Heart left ventricle (tissue), 16 donors: ENCODE measurements at regions not wholly inside any gene's neighbourhood (a gene's known extent, or its start where the extent isn't known, plus 50 kb on each side); places are given as distances from the start of the nearest gene placed in this dataset.

ENCODE experiments used
- ATAC-seq, 4 donors: fragments of 200-7000 bp; cut with Tn5 transposase; one replicate each; pipeline ENCODE4 v1.9.1; 2020 to 2022; ENCODE audit warnings: moderate library complexity in 4 of 4, mild to moderate bottlenecking in 3 of 4, moderate number of reproducible peaks in 1 of 4
- DNase-seq, 5 donors: peaks; one replicate each; pipeline ENCODE4 v3.0.0-alpha.2; 2020
- H3K27ac ChIP-seq, 12 donors: fragments of 200-600 bp; sonication (generic) in 4 of 12; one replicate each; pipeline versions ENCODE4 v1.5.0 to v1.8.0; 2016 to 2022; ENCODE audit warnings: mild to moderate bottlenecking in 2 of 12
- H3K27me3 ChIP-seq, 9 donors: fragments of 200-600 bp; sonication (generic) in 2 of 9; one replicate each; pipeline versions ENCODE4 v1.5.1 to v1.8.0; 2016 to 2022; ENCODE audit warnings: mild to moderate bottlenecking in 3 of 9
- H3K36me3 ChIP-seq, 9 donors: fragments of 200-600 bp; sonication (generic) in 2 of 9; one replicate each; pipeline versions ENCODE4 v1.5.0 to v1.8.0; 2018 to 2022; ENCODE audit warnings: mild to moderate bottlenecking in 2 of 9
- H3K4me1 ChIP-seq, 12 donors: fragments of 200-600 bp; sonication (generic) in 4 of 12; one replicate each; pipeline versions ENCODE4 v1.5.0 to v1.8.0; 2016 to 2022; ENCODE audit warnings: mild to moderate bottlenecking in 3 of 12
- H3K4me3 ChIP-seq, 12 donors: fragments of 200-600 bp; sonication (generic) in 4 of 12; one replicate each; pipeline versions ENCODE4 v1.5.0 to v1.8.0; 2017 to 2022; ENCODE audit warnings: mild to moderate bottlenecking in 9 of 12, moderate library complexity in 4 of 12
- H3K9me3 ChIP-seq, 12 donors: fragments of 200-600 bp; sonication (generic) in 4 of 12; one replicate each; pipeline versions ENCODE4 v1.5.0 to v1.8.0; 2016 to 2022; ENCODE audit warnings: mild to moderate bottlenecking in 1 of 12
- POLR2A ChIP-seq, 2 donors: fragments of 450-650 bp; IDR thresholded peaks; one replicate each; pipeline ENCODE4 v1.6.1; 2017; ENCODE audit warnings: antibody characterized with exemption in 2 of 2, mild to moderate bottlenecking in 2 of 2, moderate library complexity in 2 of 2
- WGBS, 4 donors: extraction: QIAGEN DNeasy Blood & Tissue Kit in 2 of 4; methylation state at CpG; one replicate each; pipeline versions ENCODE4 v1.1.5 to v1.1.7; 2013 to 2018; 5-methylcytosine and 5-hydroxymethylcytosine counted together
- intact Hi-C, 10 donors: fragments of 100-400 bp; cut with DNase I; formaldehyde crosslinking; loops; one replicate each; pipeline versions ENCODE4 v1.11.1 to v1.14.2; 2022
- TF ChIP-seq, protein P1 (sequence below), 12 donors: fragments of 200-600 bp; sonication (generic) in 4 of 12; IDR thresholded peaks; one replicate each; pipeline versions ENCODE4 v1.5.0 to v1.8.0; 2018 to 2022; ENCODE audit warnings: antibody characterized with exemption in 12 of 12, mild to moderate bottlenecking in 5 of 12
- donor health status: ischemic (EF 13 %, LVEDD 7.1; RV severe dilation, severe dysfunction).
- donor health status: healthy with polysubstance abuse.
- donor health status: DM: no; HTN: yes; CAD: no.
- donor health status: DM: no; HTN: no; CAD: no.
- donor health status: ischemic (EF 25% LVEDD 6.9; RV normal size, moderate dysfunction).
- donor health status: ischemic (EF 25% LVEDD 5.7; RV mildly dilated, moderate dysfunction).
- donor health status: healthy.
- donor health status: DM: yes; HTN: yes; CAD: no.
- donor health status: ischemic (EF 35%, LVEDD 5.7; RV mildly dilated, moderate dysfunction).
- donor health status: nonischemic (EF 11% LVEDD 7.7; RV severe dilation, severe dysfunction).
- donor health status: DM: yes; HTN: yes; CAD: no.
- donor health status: PGD.
- donor health status: ischemic (EF 29% LVEDD 5.4; RV normal size, mild dysfunction).
- donor health status: nonischemic (EF 23%, LVEDD 6.1; RV moderate dilation, normal function).

DNA sequence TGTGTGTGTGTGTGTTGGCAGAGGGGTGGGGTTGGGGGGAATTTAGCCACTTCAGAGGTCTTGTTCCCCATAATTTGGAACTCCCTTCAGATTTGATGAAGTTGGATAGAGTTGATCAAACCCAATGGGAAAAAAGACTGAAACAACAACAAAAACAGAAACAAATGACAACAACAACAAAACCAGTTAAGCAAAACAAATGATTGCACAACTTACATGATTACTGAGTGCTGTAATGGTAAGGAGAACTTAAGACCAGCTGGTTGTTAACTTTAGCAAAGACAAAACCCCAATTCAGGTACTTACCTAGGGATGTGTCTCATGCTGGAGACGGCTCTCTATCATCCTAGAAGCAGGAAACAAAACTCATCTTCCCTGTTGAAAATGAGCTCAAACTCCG lies 107.8 kb upstream of the DDHD1 start:
- Histone ChIP-seq H3K9me3 (peaks cover 0 to 41% (median 2%) of the 10 kb centered on the region in 12 donors), H3K27ac (no peak overlapping the region), H3K27me3 (no peaks in the 10 kb centered on the region), H3K36me3 (no peaks in the 10 kb centered on the region), H3K4me3 (no peak overlapping the region), H3K4me1 (no peaks in the 10 kb centered on the region)
- intact Hi-C loops = no loop called here
- ATAC-seq = no peak
- no peak for DNase-seq
- WGBS, 4 donors = 76 to 86% (median 84%) methylated on average over 2 of the region's 2 CpGs
- no peak for TF ChIP-seq POLR2A (IDR thresholded peaks at IDR 0.05)
- TF ChIP-seq, protein P1, sequence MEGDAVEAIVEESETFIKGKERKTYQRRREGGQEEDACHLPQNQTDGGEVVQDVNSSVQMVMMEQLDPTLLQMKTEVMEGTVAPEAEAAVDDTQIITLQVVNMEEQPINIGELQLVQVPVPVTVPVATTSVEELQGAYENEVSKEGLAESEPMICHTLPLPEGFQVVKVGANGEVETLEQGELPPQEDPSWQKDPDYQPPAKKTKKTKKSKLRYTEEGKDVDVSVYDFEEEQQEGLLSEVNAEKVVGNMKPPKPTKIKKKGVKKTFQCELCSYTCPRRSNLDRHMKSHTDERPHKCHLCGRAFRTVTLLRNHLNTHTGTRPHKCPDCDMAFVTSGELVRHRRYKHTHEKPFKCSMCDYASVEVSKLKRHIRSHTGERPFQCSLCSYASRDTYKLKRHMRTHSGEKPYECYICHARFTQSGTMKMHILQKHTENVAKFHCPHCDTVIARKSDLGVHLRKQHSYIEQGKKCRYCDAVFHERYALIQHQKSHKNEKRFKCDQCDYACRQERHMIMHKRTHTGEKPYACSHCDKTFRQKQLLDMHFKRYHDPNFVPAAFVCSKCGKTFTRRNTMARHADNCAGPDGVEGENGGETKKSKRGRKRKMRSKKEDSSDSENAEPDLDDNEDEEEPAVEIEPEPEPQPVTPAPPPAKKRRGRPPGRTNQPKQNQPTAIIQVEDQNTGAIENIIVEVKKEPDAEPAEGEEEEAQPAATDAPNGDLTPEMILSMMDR (IDR thresholded peaks at IDR 0.05) = no peak

DNA sequence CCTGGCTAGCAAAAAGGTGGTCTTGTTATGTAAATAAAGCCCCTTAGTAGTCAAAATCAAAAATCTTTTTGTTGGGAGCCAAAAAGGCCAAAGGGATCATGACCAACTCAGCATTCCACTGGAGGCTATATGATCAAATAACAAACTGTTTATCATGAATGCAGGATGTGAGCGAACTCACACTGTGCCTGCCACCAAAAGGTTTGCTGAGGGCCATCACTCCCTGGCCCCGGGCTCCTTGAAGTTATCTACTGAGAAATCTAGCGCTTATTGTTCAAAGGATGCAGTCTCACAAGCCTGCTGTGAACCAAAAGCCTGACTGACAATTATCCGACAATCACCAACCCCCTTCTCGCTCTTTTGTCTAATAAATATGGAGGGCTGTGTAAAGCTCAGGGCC lies 107.2 kb upstream of the DDHD1 start:
- Histone ChIP-seq H3K9me3 (peaks cover 0 to 48% (median 7%) of the 10 kb centered on the region in 12 donors), H3K27me3 (no peaks in the 10 kb centered on the region), H3K4me1 (no peaks in the 10 kb centered on the region), H3K36me3 (no peaks in the 10 kb centered on the region), H3K27ac (no peak overlapping the region), H3K4me3 (no peak overlapping the region)
- WGBS, 4 donors = 63 to 80% (median 70%) methylated on average over 5 of the region's 5 CpGs
- TF ChIP-seq POLR2A (IDR thresholded peaks at IDR 0.05) = no peak
- TF ChIP-seq, protein P1 (IDR thresholded peaks at IDR 0.05) = no peak
- DNase-seq (no peak), ATAC-seq (no peak)
- intact Hi-C loops = no loop called here

DNA sequence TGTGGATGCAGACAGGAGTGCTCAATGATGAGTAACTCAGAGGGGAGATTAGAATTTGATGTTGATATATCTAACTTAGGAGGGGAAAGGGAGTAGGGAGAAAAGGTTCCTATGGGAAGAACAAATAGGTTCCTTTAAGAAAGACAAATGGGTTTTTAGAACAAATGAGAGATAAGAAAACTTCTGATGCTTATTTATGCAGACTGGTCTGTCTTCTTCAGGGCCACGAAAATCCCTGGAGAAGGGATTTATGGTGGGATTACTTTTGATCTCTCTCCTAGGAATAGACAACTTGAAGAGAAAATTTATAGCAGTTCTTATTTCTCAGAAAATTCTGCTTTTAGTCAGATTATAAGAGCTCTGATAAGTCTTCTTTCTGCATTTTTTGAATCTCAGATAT lies 99.0 kb upstream of the DDHD1 start:
- H3K27me3 ChIP-seq = no peaks in the 10 kb centered on the region
- H3K4me3 ChIP-seq = no peak overlapping the region
- no peak for TF ChIP-seq POLR2A (IDR thresholded peaks at IDR 0.05)
- TF ChIP-seq, protein P1 (IDR thresholded peaks at IDR 0.05) = no peak
- ATAC-seq (no peak), DNase-seq (no peak)
- peaks cover 0 to 17% (median 5%) of the 10 kb centered on the region in 12 donors for H3K9me3 ChIP-seq
- WGBS, 4 donors = 78 to 89% (median 79%) methylated on average over 1 of the region's 1 CpG
- intact Hi-C loops = no loop called here
- H3K27ac ChIP-seq = no peak overlapping the region
- H3K36me3 ChIP-seq = no peaks in the 10 kb centered on the region
- H3K4me1 ChIP-seq = peaks cover 0 to 8% (median 0%) of the 10 kb centered on the region in 12 donors

DNA sequence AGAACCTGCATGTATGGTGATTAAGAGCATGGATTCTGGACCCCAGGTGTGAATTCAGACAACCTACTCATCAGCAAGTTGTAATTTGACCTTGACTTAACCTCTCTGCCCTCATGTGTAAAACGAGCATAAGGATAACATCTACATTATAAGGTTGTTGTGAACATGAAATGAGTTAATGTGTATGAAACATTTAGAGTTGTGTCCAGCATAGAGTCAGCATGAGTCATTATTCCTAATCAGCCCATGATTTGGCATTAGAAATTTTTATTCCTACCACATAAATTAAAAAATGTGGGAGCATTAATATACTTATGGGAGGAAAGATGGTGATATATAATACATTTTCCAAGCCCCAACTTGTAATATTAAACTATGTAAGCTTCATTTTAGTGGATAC lies 95.9 kb upstream of the DDHD1 start:
- no peak for TF ChIP-seq POLR2A (IDR thresholded peaks at IDR 0.05)
- TF ChIP-seq, protein P1 (IDR thresholded peaks at IDR 0.05) = no peak
- H3K9me3 ChIP-seq = no peaks in the 10 kb centered on the region
- no peaks in the 10 kb centered on the region for H3K27me3 ChIP-seq
- H3K4me3 ChIP-seq = no peak overlapping the region
- WGBS, 4 donors = 28 to 43% (median 35%) methylated on average over 1 of the region's 1 CpG
- H3K36me3 ChIP-seq = no peaks in the 10 kb centered on the region
- no peak overlapping the region for H3K27ac ChIP-seq
- DNase-seq (no peak), ATAC-seq (no peak)
- H3K4me1 ChIP-seq = peaks cover 0 to 8% (median 0%) of the 10 kb centered on the region in 12 donors
- intact Hi-C loops = no loop called here
